PC-3 (cell line): ENCODE measurements at regions not wholly inside any gene's neighbourhood (a gene's known extent, or its start where the extent isn't known, plus 50 kb on each side); places are given as distances from the start of the nearest gene placed in this dataset.

ENCODE experiments used
- EZH2 ChIP-seq: fragments of 300-600 bp; sonication (generic); IDR thresholded peaks from one replicate; pipeline ENCODE4 v1.6.1; 2017; ENCODE audit warnings: antibody characterized with exemption, mild to moderate bottlenecking, low read length; ENCODE audit not compliant: unreplicated experiment
- TF ChIP-seq, protein P1 (sequence below): fragments of 300-600 bp; sonication (generic); conservative IDR thresholded peaks from 2 replicates; pipeline ENCODE4 v1.5.1; 2017; ENCODE audit warnings: antibody characterized with exemption, low read depth, mild to moderate bottlenecking, low read length

- TF ChIP-seq, protein P1, sequence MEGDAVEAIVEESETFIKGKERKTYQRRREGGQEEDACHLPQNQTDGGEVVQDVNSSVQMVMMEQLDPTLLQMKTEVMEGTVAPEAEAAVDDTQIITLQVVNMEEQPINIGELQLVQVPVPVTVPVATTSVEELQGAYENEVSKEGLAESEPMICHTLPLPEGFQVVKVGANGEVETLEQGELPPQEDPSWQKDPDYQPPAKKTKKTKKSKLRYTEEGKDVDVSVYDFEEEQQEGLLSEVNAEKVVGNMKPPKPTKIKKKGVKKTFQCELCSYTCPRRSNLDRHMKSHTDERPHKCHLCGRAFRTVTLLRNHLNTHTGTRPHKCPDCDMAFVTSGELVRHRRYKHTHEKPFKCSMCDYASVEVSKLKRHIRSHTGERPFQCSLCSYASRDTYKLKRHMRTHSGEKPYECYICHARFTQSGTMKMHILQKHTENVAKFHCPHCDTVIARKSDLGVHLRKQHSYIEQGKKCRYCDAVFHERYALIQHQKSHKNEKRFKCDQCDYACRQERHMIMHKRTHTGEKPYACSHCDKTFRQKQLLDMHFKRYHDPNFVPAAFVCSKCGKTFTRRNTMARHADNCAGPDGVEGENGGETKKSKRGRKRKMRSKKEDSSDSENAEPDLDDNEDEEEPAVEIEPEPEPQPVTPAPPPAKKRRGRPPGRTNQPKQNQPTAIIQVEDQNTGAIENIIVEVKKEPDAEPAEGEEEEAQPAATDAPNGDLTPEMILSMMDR, result no peak
- TF ChIP-seq EZH2, result no peak
These were observed 234.3 kb downstream of the C12orf50 start for GRCh38 chr12:87794854-87795253.
